Activated CD4-positive, alpha-beta T cell treated with anti-CD3 and anti-CD28 coated beads, Interleukin-2, amount 10 ng/mL, durations not matched to agents 7 days and 5 days (primary cell): ENCODE measurements at regions not wholly inside any gene's neighbourhood (a gene's known extent, or its start where the extent isn't known, plus 50 kb on each side); places are given as distances from the start of the nearest gene placed in this dataset.
A peak's percentile ranks its signal among the peaks of the same experiment; 100 is the strongest.

Source experiments
- CTCF ChIA-PET: fragments of 350-600 bp; sonication (Branson Sonifier 250); formaldehyde crosslinking; loops from one replicate; lab custom pipeline; 2021; ENCODE audit warnings: antibody characterized with exemption; lab: Charles Lee
- POLR2A ChIA-PET: fragments of 350-600 bp; sonication (Branson Sonifier 250); formaldehyde crosslinking; loops from one replicate; lab custom pipeline; 2021; ENCODE audit warnings: antibody characterized with exemption; lab: Charles Lee
- DNase-seq: peaks from one replicate; pipeline ENCODE4 v3.0.0-alpha.2; 2020
- H3K27ac Mint-ChIP-seq: one replicate; pipeline ENCODE4 v1.8.0; 2021; ENCODE audit warnings: mild to moderate bottlenecking, moderate library complexity, mixed read lengths
- H3K27me3 Mint-ChIP-seq: one replicate; pipeline ENCODE4 v1.8.0; 2021; ENCODE audit warnings: mixed read lengths
- H3K36me3 Mint-ChIP-seq: one replicate; pipeline ENCODE4 v1.8.0; 2021; ENCODE audit warnings: low read depth, mixed read lengths
- H3K4me1 Mint-ChIP-seq: one replicate; pipeline ENCODE4 v1.8.0; 2021; ENCODE audit warnings: mixed read lengths
- H3K4me3 Mint-ChIP-seq: one replicate; pipeline ENCODE4 v1.8.0; 2021; ENCODE audit warnings: mild to moderate bottlenecking, moderate library complexity, mixed read lengths
- H3K9me3 Mint-ChIP-seq: one replicate; pipeline ENCODE4 v1.8.0; 2021; ENCODE audit warnings: mixed read lengths

DNA sequence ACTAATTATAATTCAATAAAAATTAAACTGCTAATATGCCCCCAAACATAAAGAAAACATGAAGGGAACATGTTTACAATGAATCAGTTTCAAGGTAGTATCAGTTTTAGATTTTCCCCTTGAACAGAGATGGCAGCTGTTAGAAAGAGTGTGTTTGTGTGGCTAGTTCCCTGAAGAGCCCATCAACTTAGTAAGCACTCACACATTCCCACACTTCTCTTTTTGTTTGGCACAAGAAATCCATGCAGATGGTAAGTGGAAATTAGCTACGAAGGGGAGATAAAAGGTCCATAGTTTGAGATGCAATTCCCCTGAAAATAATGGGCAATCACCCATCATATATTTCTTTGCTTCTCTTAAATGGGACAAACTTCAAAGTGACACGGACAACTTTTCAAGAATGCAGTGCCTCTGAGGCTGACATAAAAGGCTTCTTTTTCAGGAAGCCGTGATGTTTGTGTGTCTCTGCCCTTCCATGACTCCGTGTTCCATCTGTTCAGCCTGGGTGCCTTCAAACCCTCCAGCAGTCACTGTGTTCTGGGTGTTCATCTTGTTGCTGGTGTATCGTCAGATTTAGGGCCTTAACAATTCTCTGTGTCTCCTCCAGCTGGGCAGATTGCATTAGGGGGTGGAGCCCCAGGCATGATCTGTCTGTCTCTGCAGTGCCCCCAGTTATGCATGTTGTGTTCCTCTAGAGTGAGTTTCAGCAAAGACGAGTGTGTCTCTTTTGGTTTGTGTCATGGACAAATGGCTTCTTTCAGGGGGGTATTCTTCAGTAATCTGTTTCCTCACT lies 259.5 kb upstream of the NPY start:
- ChIA-PET CTCF (no interaction called here), POLR2A (no interaction called here)

GRCh38 chr7:24025094-24025493 lies 258.9 kb upstream of the NPY start:
- H3K27ac Mint-ChIP-seq: no peak overlapping the region
- POLR2A ChIA-PET: no interaction called here
- no peaks in the 10 kb centered on the region for H3K4me1 Mint-ChIP-seq
- CTCF ChIA-PET: no interaction called here
- no peak for DNase-seq
- H3K4me3 Mint-ChIP-seq: no peak overlapping the region
- no peaks in the 10 kb centered on the region for H3K36me3 Mint-ChIP-seq
- H3K27me3 Mint-ChIP-seq: no peaks in the 10 kb centered on the region
- no peaks in the 10 kb centered on the region for H3K9me3 Mint-ChIP-seq

More for the DNA sequence above, 259.5 kb upstream of the NPY start:
- Mint-ChIP-seq H3K4me1 (no peaks in the 10 kb centered on the region), H3K4me3 (no peak overlapping the region), H3K36me3 (no peaks in the 10 kb centered on the region), H3K9me3 (no peaks in the 10 kb centered on the region), H3K27me3 (no peaks in the 10 kb centered on the region), H3K27ac (no peak overlapping the region)
- DNase-seq: no peak

GRCh38 chr7:24025765-24026164 lies 258.2 kb upstream of the NPY start:
- ChIA-PET CTCF (no interaction called here), POLR2A (no interaction called here)
- H3K27me3 Mint-ChIP-seq: no peaks in the 10 kb centered on the region
- H3K4me3 Mint-ChIP-seq: no peak overlapping the region
- H3K36me3 Mint-ChIP-seq: no peaks in the 10 kb centered on the region
- H3K4me1 Mint-ChIP-seq: no peaks in the 10 kb centered on the region
- H3K9me3 Mint-ChIP-seq: no peaks in the 10 kb centered on the region
- DNase-seq: no peak
- no peak overlapping the region for H3K27ac Mint-ChIP-seq

DNA sequence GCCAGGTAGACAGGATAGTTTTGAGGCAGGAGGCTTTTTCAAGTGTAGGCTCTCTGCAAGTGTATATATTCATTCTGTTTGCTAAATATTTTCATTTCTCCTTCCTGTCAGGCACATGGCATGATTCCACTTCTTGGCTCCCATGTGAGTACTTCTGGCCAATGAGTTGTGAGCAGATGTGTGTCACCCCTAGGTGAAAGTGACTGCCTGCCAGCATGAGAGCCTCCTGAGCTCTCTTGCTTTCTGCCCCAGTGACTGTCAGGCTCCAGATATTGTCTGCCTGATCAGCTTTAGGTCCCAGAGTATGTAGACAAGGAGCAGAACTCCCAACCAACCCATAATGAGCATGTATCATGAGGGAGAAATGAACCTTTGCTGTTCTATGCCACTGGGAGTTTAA lies 257.6 kb upstream of the NPY start:
- Mint-ChIP-seq H3K27me3 (no peaks in the 10 kb centered on the region), H3K27ac (no peak overlapping the region), H3K36me3 (no peaks in the 10 kb centered on the region), H3K9me3 (no peaks in the 10 kb centered on the region), H3K4me3 (no peak overlapping the region), H3K4me1 (no peaks in the 10 kb centered on the region)
- ChIA-PET CTCF (no interaction called here), POLR2A (no interaction called here)
- DNase-seq: no peak

DNA sequence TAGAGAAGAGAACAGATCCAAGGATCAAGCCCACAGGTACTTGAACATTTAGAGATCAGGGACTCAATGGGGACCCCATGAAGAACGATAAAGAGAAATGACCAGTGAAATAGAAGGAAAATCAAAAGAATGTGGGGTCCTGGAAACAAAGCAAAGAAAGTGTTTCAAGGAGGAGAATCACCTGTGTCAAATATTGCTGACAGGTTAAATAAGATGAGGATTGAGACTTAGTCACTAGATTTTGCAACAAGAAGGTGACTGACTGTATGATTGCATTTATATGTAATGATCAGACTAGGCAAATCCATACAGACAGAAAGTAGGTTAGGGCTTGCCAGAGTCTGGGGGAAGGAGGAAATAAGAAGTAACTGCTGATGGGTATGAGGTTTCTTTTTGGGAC lies 254.9 kb upstream of the NPY start:
- Mint-ChIP-seq H3K4me1 (no peaks in the 10 kb centered on the region), H3K27me3 (no peaks in the 10 kb centered on the region), H3K4me3 (no peak overlapping the region), H3K9me3 (no peaks in the 10 kb centered on the region), H3K36me3 (no peaks in the 10 kb centered on the region), H3K27ac (no peak overlapping the region)
- ChIA-PET CTCF (no interaction called here), POLR2A (no interaction called here)
- no peak for DNase-seq

- Mint-ChIP-seq H3K9me3 (no peaks in the 10 kb centered on the region), H3K27ac (no peak overlapping the region), H3K36me3 (no peaks in the 10 kb centered on the region), H3K4me1 (peaks cover 7% of the 10 kb centered on the region), H3K4me3 (no peak overlapping the region), H3K27me3 (no peaks in the 10 kb centered on the region)
- ChIA-PET POLR2A (interaction anchor here (0.6 kb wide), 1 partner anchor 30 kb away, joined by 3 read pairs; no protein-coding TSS in a partner anchor), CTCF (no interaction called here)
- DNase-seq: no peak
Measured at GRCh38 chr7:24034251-24034650, 249.7 kb upstream of the NPY start.

GRCh38 chr7:24035366-24036032 lies 248.5 kb upstream of the NPY start:
- no peaks in the 10 kb centered on the region for H3K9me3 Mint-ChIP-seq
- H3K27ac Mint-ChIP-seq: no peak overlapping the region
- no peaks in the 10 kb centered on the region for H3K27me3 Mint-ChIP-seq
- H3K36me3 Mint-ChIP-seq: no peaks in the 10 kb centered on the region
- H3K4me3 Mint-ChIP-seq: no peak overlapping the region
- peaks cover 7% of the 10 kb centered on the region for H3K4me1 Mint-ChIP-seq
- DNase-seq: no peak
- ChIA-PET POLR2A (no interaction called here), CTCF (no interaction called here)

DNA sequence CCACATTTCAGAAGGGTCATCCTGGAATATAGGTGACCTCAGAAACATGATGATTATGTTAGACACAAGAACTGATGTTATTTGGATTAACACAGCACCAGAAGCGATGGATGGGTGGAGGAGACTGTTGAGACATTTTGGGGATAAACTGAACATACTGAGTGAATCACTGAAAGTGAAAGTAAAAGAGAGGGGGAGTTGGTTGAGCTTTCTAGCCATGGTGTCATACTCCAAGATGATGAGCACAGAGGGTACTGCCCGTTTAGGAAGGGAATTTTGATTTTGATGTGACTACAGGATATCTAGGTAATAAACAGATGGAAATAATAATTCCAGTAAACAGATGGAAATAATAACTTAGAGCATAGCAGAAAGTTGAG lies 248.0 kb upstream of the NPY start:
- H3K36me3 Mint-ChIP-seq: no peaks in the 10 kb centered on the region
- no peaks in the 10 kb centered on the region for H3K27me3 Mint-ChIP-seq
- no peak overlapping the region for H3K4me3 Mint-ChIP-seq
- ChIA-PET CTCF (interaction anchor here (0.6 kb wide), 1 partner anchor 111 kb away, joined by 3 read pairs; no protein-coding TSS in a partner anchor), POLR2A (no interaction called here)
- H3K4me1 Mint-ChIP-seq: peaks cover 7% of the 10 kb centered on the region
- peak overlapping the region; percentile 0 for H3K27ac Mint-ChIP-seq
- no peaks in the 10 kb centered on the region for H3K9me3 Mint-ChIP-seq
- no peak for DNase-seq

DNA sequence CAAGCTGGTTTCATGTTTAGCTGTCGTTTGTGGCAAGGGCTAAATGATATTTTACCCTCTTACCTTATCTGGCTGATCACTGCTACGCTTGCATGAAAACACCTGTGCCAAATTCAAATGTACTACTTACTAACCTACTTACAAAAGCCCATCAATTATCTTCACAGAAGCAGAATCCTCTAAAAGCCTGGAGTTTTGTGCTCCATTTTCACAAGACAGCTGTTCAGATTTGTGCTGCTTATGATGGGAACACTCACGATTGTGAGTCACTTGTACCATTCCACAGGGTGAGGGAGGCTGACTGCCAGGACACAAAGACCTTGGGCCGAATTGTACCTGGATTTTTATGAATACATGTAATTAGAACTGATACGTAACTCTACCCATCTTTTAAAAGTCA lies 245.0 kb upstream of the NPY start:
- no peaks in the 10 kb centered on the region for H3K9me3 Mint-ChIP-seq
- peaks cover 2% of the 10 kb centered on the region for H3K27me3 Mint-ChIP-seq
- H3K36me3 Mint-ChIP-seq: no peaks in the 10 kb centered on the region
- POLR2A ChIA-PET: no interaction called here
- no peak for DNase-seq
- CTCF ChIA-PET: no interaction called here
- H3K27ac Mint-ChIP-seq: no peak overlapping the region
- no peak overlapping the region for H3K4me3 Mint-ChIP-seq
- H3K4me1 Mint-ChIP-seq: peaks cover 7% of the 10 kb centered on the region

GRCh38 chr7:24039991-24040624 lies 243.9 kb upstream of the NPY start:
- H3K27me3 Mint-ChIP-seq: peaks cover 5% of the 10 kb centered on the region
- peaks cover 7% of the 10 kb centered on the region for H3K4me1 Mint-ChIP-seq
- no peak overlapping the region for H3K4me3 Mint-ChIP-seq
- H3K9me3 Mint-ChIP-seq: no peaks in the 10 kb centered on the region
- ChIA-PET CTCF (no interaction called here), POLR2A (no interaction called here)
- no peak overlapping the region for H3K27ac Mint-ChIP-seq
- H3K36me3 Mint-ChIP-seq: no peaks in the 10 kb centered on the region
- DNase-seq: no peak

DNA sequence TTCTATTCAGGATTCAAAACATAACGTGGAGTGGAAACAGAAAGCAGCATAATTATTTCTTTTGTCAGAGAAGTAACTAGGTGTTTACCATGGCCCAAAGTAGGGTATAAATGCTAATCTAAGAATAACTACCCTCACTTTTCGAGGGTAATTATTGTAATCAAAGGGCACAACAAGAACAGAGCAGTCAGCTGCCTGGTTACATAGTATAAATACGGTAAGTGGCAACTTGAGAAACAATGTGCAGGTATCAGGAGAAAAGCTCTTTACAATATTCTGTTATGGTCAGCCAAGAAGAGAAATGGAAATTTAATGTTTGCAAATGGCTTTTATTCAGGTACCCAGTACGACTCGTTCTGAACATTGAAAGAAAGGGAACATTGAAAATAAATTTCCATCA lies 242.0 kb upstream of the NPY start:
- peaks cover 5% of the 10 kb centered on the region for H3K27me3 Mint-ChIP-seq
- no peak overlapping the region for H3K4me3 Mint-ChIP-seq
- no peaks in the 10 kb centered on the region for H3K9me3 Mint-ChIP-seq
- ChIA-PET CTCF (no interaction called here), POLR2A (no interaction called here)
- DNase-seq: no peak
- H3K4me1 Mint-ChIP-seq: no peaks in the 10 kb centered on the region
- no peak overlapping the region for H3K27ac Mint-ChIP-seq
- no peaks in the 10 kb centered on the region for H3K36me3 Mint-ChIP-seq

- H3K27me3 Mint-ChIP-seq: peaks cover 23% of the 10 kb centered on the region
- H3K9me3 Mint-ChIP-seq: no peaks in the 10 kb centered on the region
- ChIA-PET CTCF (no interaction called here), POLR2A (no interaction called here)
- H3K27ac Mint-ChIP-seq: no peak overlapping the region
- no peak overlapping the region for H3K4me3 Mint-ChIP-seq
- no peaks in the 10 kb centered on the region for H3K36me3 Mint-ChIP-seq
- no peak for DNase-seq
- H3K4me1 Mint-ChIP-seq: peaks cover 3% of the 10 kb centered on the region
Measured at GRCh38 chr7:24049296-24049695, 234.7 kb upstream of the NPY start.

DNA sequence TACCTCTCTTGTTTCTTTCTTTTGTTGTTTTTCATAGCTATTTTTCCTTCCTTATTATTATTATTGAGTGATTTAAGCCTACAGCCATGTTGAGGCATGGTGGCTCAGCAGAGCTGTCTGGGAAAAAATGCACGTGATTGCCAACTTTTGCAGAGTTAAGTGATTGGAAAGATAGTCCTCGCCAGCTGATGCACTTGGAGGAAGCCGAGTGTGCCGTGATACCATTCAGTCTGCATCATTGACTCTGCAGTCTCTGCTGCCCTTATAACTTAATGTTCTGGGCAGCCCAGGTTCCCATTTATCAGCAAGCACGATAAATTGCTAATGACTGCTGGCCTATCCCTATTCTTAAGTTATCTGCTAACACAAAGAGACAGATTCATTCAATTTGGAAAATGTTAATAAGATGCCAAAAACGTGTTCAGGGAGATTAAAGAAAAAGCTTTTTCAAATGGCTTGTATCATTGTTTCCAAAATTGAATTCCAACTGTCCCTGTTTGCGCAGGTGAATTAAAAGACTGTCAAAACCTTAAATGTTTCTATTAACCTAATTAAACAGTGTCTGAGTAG lies 232.9 kb upstream of the NPY start:
- peaks cover 27% of the 10 kb centered on the region for H3K27me3 Mint-ChIP-seq
- DNase-seq: no peak
- no peak overlapping the region for H3K27ac Mint-ChIP-seq
- H3K4me1 Mint-ChIP-seq: peaks cover 3% of the 10 kb centered on the region
- no peaks in the 10 kb centered on the region for H3K36me3 Mint-ChIP-seq
- CTCF ChIA-PET: no interaction called here
- no peak overlapping the region for H3K4me3 Mint-ChIP-seq
- POLR2A ChIA-PET: no interaction called here
- no peaks in the 10 kb centered on the region for H3K9me3 Mint-ChIP-seq
